HFFc6 (cell line): ENCODE measurements at regions not wholly inside any gene's neighbourhood (a gene's known extent, or its start where the extent isn't known, plus 50 kb on each side); places are given as distances from the start of the nearest gene placed in this dataset.

ENCODE experiments used
- DNase-seq: peaks from one replicate; pipeline ENCODE4 v3.0.0-alpha.2; 2018
- H3K27ac Mint-ChIP-seq: 2 replicates; pipeline ENCODE4 v1.8.0; 2020; ENCODE audit warnings: mild to moderate bottlenecking, mixed read lengths
- H3K27me3 Mint-ChIP-seq: 2 replicates; pipeline ENCODE4 v1.8.0; 2021; ENCODE audit warnings: mild to moderate bottlenecking, moderate library complexity, mixed read lengths; ENCODE audit not compliant: insufficient read depth
- H3K36me3 Mint-ChIP-seq: 2 replicates; pipeline ENCODE4 v1.8.0; 2021; ENCODE audit warnings: low read depth, mixed read lengths
- H3K4me1 Mint-ChIP-seq: 2 replicates; pipeline ENCODE4 v1.8.0; 2020; ENCODE audit warnings: low read depth, mixed read lengths
- H3K4me3 Mint-ChIP-seq: 2 replicates; pipeline ENCODE4 v1.8.0; 2020; ENCODE audit warnings: mild to moderate bottlenecking, moderate library complexity, mixed read lengths
- H3K9me3 Mint-ChIP-seq: 2 replicates; pipeline ENCODE4 v1.8.0; 2020; ENCODE audit warnings: mild to moderate bottlenecking, mixed read lengths
- TF ChIP-seq, protein P1 (sequence below): fragments of 200-600 bp; sonication (generic); IDR thresholded peaks from 2 replicates; pipeline ENCODE4 v1.5.0; 2021; ENCODE audit warnings: antibody characterized with exemption, mild to moderate bottlenecking

DNA sequence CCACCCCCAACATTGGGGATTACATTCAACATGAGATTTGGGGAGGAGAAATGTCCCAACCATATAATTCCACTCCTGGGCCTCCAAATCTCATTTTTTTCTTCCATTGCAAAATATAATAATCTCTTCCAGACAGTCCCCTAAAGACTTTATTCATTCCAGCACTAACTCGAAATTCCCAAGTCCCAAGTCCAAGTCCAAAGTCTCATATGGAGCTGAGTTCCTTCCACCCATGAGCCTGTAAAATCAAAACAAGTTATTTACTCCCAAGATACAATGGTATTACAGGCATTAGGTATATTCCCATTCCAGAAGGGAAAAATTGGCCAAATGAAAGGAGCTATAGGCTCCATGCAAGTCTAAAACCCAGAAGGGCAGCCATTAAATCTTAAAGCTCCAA is 56.7 kb downstream of the P2RY1 start:
- TF ChIP-seq, protein P1, sequence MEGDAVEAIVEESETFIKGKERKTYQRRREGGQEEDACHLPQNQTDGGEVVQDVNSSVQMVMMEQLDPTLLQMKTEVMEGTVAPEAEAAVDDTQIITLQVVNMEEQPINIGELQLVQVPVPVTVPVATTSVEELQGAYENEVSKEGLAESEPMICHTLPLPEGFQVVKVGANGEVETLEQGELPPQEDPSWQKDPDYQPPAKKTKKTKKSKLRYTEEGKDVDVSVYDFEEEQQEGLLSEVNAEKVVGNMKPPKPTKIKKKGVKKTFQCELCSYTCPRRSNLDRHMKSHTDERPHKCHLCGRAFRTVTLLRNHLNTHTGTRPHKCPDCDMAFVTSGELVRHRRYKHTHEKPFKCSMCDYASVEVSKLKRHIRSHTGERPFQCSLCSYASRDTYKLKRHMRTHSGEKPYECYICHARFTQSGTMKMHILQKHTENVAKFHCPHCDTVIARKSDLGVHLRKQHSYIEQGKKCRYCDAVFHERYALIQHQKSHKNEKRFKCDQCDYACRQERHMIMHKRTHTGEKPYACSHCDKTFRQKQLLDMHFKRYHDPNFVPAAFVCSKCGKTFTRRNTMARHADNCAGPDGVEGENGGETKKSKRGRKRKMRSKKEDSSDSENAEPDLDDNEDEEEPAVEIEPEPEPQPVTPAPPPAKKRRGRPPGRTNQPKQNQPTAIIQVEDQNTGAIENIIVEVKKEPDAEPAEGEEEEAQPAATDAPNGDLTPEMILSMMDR, result no peak
- H3K4me3 Mint-ChIP-seq, result no peak overlapping the region
- no peak for DNase-seq
- H3K36me3 Mint-ChIP-seq, result no peaks in the 10 kb centered on the region
- no peak overlapping the region for H3K27ac Mint-ChIP-seq
- H3K27me3 Mint-ChIP-seq, result no peaks in the 10 kb centered on the region; the same call in 1 of the 2 replicates
- H3K9me3 Mint-ChIP-seq, result peaks cover 34% of the 10 kb centered on the region
- H3K4me1 Mint-ChIP-seq, result no peaks in the 10 kb centered on the region

DNA sequence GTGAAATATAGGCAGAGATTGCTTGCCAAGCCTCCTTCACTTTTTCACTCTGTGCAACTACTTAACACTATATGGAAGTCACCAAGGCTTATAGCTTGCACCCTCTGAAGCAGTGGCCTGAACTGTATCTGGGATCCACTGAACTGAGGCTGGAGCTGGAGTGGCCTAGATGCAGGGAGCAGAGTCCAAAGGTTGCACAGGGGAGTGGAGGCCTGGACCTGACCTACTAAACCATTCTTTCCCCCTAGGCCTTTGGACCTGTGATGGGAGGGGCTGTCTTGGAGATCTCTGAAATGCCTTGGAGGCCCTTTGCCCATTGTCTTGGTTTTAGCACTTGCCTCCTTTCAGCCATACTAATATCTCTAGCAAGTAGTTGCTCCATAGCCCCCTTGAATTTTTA is 57.5 kb downstream of the P2RY1 start:
- H3K27ac Mint-ChIP-seq, result no peak overlapping the region
- no peaks in the 10 kb centered on the region; the same call in 1 of the 2 replicates for H3K27me3 Mint-ChIP-seq
- no peaks in the 10 kb centered on the region for H3K4me1 Mint-ChIP-seq
- H3K9me3 Mint-ChIP-seq, result peaks cover 32% of the 10 kb centered on the region
- no peaks in the 10 kb centered on the region for H3K36me3 Mint-ChIP-seq
- TF ChIP-seq, protein P1, result no peak
- no peak overlapping the region for H3K4me3 Mint-ChIP-seq
- no peak for DNase-seq

DNA sequence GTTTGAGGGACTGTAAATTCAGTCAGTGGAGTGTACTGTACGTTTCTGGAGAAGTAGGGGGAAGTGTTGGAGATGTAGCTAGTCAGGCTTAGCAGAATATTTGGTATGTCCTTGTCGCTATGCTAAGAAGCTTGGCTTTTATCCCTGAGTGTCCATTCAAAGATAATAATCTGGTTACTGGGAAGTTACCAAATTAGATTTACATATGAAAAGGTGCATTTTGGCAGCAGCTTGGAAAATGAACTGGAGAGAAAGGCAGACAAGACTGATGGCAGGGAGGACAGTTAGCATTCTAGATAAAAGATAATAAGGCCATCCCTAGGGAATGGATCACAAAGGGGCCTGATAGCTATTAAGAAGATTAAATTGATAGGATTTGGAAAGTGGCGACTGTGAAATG is 58.7 kb downstream of the P2RY1 start:
- Mint-ChIP-seq H3K9me3 (peaks cover 25% of the 10 kb centered on the region), H3K36me3 (no peaks in the 10 kb centered on the region), H3K27ac (no peak overlapping the region), H3K27me3 (no peaks in the 10 kb centered on the region; the same call in 1 of the 2 replicates), H3K4me3 (no peak overlapping the region), H3K4me1 (no peaks in the 10 kb centered on the region)
- TF ChIP-seq, protein P1, result no peak
- DNase-seq, result no peak

DNA sequence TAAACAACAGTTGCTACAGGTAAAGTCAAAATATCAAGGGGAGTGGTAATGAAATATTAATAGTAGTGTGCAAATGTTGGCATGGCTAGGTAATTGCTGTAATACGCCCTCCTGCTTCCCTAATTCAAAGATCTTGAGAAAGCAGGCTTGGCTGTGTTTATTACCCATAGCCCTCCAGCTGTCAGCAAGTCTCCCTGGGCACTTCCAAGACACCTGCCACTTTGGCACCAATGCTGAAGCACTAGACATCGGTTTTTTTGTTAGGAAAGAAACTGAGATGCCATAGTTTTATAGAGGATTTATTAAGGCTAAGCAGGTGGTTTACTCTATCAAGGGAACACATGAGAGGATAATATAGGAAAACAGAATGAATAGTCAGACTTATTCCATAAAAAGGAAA is 64.4 kb downstream of the P2RY1 start:
- no peaks in the 10 kb centered on the region; the same call in 1 of the 2 replicates for H3K27me3 Mint-ChIP-seq
- H3K27ac Mint-ChIP-seq, result no peak overlapping the region
- H3K36me3 Mint-ChIP-seq, result no peaks in the 10 kb centered on the region
- DNase-seq, result no peak
- H3K4me1 Mint-ChIP-seq, result no peaks in the 10 kb centered on the region
- no peak overlapping the region for H3K4me3 Mint-ChIP-seq
- TF ChIP-seq, protein P1, result no peak
- H3K9me3 Mint-ChIP-seq, result peaks cover 27% of the 10 kb centered on the region

DNA sequence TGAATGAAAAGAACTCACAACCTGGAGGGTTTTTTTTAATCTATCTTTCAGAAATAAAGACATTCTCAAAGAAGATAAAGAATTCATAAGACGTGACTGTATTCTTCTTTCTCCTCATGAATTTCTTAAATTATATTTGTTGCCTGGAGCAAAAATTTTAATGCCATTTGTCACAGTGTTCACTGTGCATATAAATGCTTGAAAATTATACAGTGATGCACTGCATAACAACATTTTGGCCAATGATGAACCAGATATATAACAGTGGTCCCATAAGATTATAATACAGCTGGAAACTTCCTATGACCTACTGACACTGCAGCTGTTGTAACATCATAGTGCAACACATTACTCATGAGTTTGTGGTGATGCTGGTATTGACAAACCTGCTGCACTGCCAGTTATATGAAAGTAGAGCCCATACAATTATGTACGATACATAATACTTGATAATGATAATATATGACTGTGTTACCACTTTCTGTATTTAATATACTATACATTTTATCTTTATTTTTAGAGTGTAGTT is 67.3 kb downstream of the P2RY1 start:
- H3K27me3 Mint-ChIP-seq, result no peaks in the 10 kb centered on the region
- no peak for DNase-seq
- peaks cover 29% of the 10 kb centered on the region for H3K9me3 Mint-ChIP-seq
- H3K27ac Mint-ChIP-seq, result no peak overlapping the region
- H3K4me1 Mint-ChIP-seq, result no peaks in the 10 kb centered on the region
- H3K36me3 Mint-ChIP-seq, result no peaks in the 10 kb centered on the region
- TF ChIP-seq, protein P1, result no peak
- H3K4me3 Mint-ChIP-seq, result no peak overlapping the region

DNA sequence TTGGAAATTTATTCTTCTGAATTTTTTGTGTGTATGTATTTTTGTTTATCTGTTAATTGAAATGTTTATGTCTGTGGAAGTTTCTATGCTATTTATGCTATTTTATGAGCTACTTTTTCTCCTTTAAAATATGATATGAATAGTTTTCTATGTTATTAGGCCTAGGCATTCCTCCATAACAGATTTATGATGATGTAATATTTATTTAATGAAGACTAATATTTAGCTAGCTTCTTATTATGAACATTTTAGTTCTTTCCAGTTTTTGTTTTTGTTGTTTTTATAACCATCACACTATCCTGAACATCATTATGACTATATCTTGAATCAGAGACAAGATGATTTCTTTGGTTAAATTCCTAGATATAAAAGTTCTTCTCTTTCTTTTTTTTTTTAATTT is 70.7 kb downstream of the P2RY1 start:
- TF ChIP-seq, protein P1, result no peak
- Mint-ChIP-seq H3K4me1 (no peaks in the 10 kb centered on the region), H3K27me3 (no peaks in the 10 kb centered on the region), H3K4me3 (no peak overlapping the region), H3K27ac (no peak overlapping the region), H3K36me3 (no peaks in the 10 kb centered on the region), H3K9me3 (peaks cover 27% of the 10 kb centered on the region)
- no peak for DNase-seq
